ENCODE measurements at regions not wholly inside any gene's neighbourhood (a gene's known extent, or its start where the extent isn't known, plus 50 kb on each side); places are given as distances from the start of the nearest gene placed in this dataset.

GRCh38 chr13:86006317-86006716 is 207.1 kb upstream of the SLITRK6 start:
- no peak for TF ChIP-seq TCF7L2 (IDR thresholded peaks at IDR 0.05; ENCODE audit: low read depth, low read length)
- no peak for TF ChIP-seq SIN3A (IDR thresholded peaks at IDR 0.05; ENCODE audit: borderline replicate concordance, insufficient read depth, low read depth, low read length)
- TF ChIP-seq CTCF (IDR thresholded peaks at IDR 0.05): no peak
- H3K27ac ChIP-seq (ENCODE audit: low read length): no peak overlapping the region
- no peaks in the 10 kb centered on the region for H3K9me3 ChIP-seq (ENCODE audit: control insufficient read depth, insufficient read depth, low read depth, low read length)
- POLR2A ChIA-PET: no interaction called here
- H3K27me3 ChIP-seq (ENCODE audit: control insufficient read depth, insufficient read depth, low read length): no peaks in the 10 kb centered on the region
- no TSS peak for BruUV-seq (replicated peaks)
- intact Hi-C loops (cut with micrococcal nuclease; ENCODE audit: unreplicated experiment) (no loop called here), in situ Hi-C loops (cut with HindIII; ENCODE audit: low pct_unique_long_range_greater_than_20kb, low sequenced_read_pairs) (no loop called here)
- no peaks in the 10 kb centered on the region for H3K4me1 ChIP-seq (ENCODE audit: control insufficient read depth, insufficient read depth, low read length)
- no peaks in the 10 kb centered on the region for H3K36me3 ChIP-seq (ENCODE audit: control insufficient read depth, insufficient read depth, low read length)
- ATAC-seq (no peak), DNase-seq (ENCODE audit: low read depth, low spot score) (no peak)
- CTCF ChIA-PET: no interaction called here
- H3K4me3 ChIP-seq (ENCODE audit: low read depth in 2 of 2, low read length in 2 of 2): no peak overlapping the region

- intact Hi-C loops (cut with micrococcal nuclease; ENCODE audit: unreplicated experiment) (no loop called here), in situ Hi-C loops (cut with HindIII; ENCODE audit: low pct_unique_long_range_greater_than_20kb, low sequenced_read_pairs) (no loop called here)
- Histone ChIP-seq H3K27me3 (ENCODE audit: control insufficient read depth, insufficient read depth, low read length) (no peaks in the 10 kb centered on the region), H3K4me1 (ENCODE audit: control insufficient read depth, insufficient read depth, low read length) (no peaks in the 10 kb centered on the region), H3K27ac (ENCODE audit: low read length) (no peak overlapping the region), H3K9me3 (ENCODE audit: control insufficient read depth, insufficient read depth, low read depth, low read length) (no peaks in the 10 kb centered on the region), H3K4me3 (ENCODE audit: low read depth in 2 of 2, low read length in 2 of 2) (no peak overlapping the region), H3K36me3 (ENCODE audit: control insufficient read depth, insufficient read depth, low read length) (no peaks in the 10 kb centered on the region)
- no peak for TF ChIP-seq POLR2AphosphoS5 (IDR thresholded peaks at IDR 0.05; ENCODE audit: low read depth, low read length)
- no peak for TF ChIP-seq SIN3A (IDR thresholded peaks at IDR 0.05; ENCODE audit: borderline replicate concordance, insufficient read depth, low read depth, low read length)
- TF ChIP-seq REST (IDR thresholded peaks at IDR 0.05; ENCODE audit: insufficient read depth in 1 of 2, low read depth in 2 of 2, low read length in 1 of 2): no peak
- no peak for TF ChIP-seq TCF7L2 (IDR thresholded peaks at IDR 0.05; ENCODE audit: low read depth, low read length)
- TF ChIP-seq CTCF (IDR thresholded peaks at IDR 0.05): no peak
- ChIA-PET CTCF (no interaction called here), POLR2A (no interaction called here)
- no TSS peak for BruUV-seq (replicated peaks)
- ATAC-seq (no peak), DNase-seq (ENCODE audit: low read depth, low spot score) (no peak)
Measured at GRCh38 chr13:86003029-86003428, 203.8 kb upstream of the SLITRK6 start.

GRCh38 chr13:86000546-86000945 is 201.3 kb upstream of the SLITRK6 start:
- Histone ChIP-seq H3K4me1 (ENCODE audit: control insufficient read depth, insufficient read depth, low read length) (no peaks in the 10 kb centered on the region), H3K36me3 (ENCODE audit: control insufficient read depth, insufficient read depth, low read length) (no peaks in the 10 kb centered on the region), H3K27me3 (ENCODE audit: control insufficient read depth, insufficient read depth, low read length) (no peaks in the 10 kb centered on the region), H3K27ac (ENCODE audit: low read length) (no peak overlapping the region), H3K9me3 (ENCODE audit: control insufficient read depth, insufficient read depth, low read depth, low read length) (no peaks in the 10 kb centered on the region), H3K4me3 (ENCODE audit: low read depth in 2 of 2, low read length in 2 of 2) (no peak overlapping the region)
- ChIA-PET CTCF (no interaction called here), POLR2A (no interaction called here)
- in situ Hi-C loops (cut with HindIII; ENCODE audit: low pct_unique_long_range_greater_than_20kb, low sequenced_read_pairs): no loop called here
- DNase-seq (ENCODE audit: low read depth, low spot score): no peak
- intact Hi-C loops (cut with micrococcal nuclease; ENCODE audit: unreplicated experiment): no loop called here
- no peak for TF ChIP-seq SIN3A (IDR thresholded peaks at IDR 0.05; ENCODE audit: borderline replicate concordance, insufficient read depth, low read depth, low read length)
- no peak for TF ChIP-seq REST (IDR thresholded peaks at IDR 0.05; ENCODE audit: insufficient read depth in 1 of 2, low read depth in 2 of 2, low read length in 1 of 2)
- no peak for TF ChIP-seq CTCF (IDR thresholded peaks at IDR 0.05)
- no peak for TF ChIP-seq POLR2AphosphoS5 (IDR thresholded peaks at IDR 0.05; ENCODE audit: low read depth, low read length)
- no peak for TF ChIP-seq TCF7L2 (IDR thresholded peaks at IDR 0.05; ENCODE audit: low read depth, low read length)
- ATAC-seq: no peak
- BruUV-seq (replicated peaks): no TSS peak
